H1 (cell line): ENCODE measurements at regions not wholly inside any gene's neighbourhood (a gene's known extent, or its start where the extent isn't known, plus 50 kb on each side); places are given as distances from the start of the nearest gene placed in this dataset.

Source experiments
- BCL11A ChIP-seq, 2 experiments: IDR thresholded peaks; one replicate each; pipeline ENCODE4 v1.6.1; 2011; ENCODE audit warnings: low read depth in 2 of 2, low read length in 2 of 2, mild to moderate bottlenecking in 2 of 2
- HDAC2 ChIP-seq, 2 experiments: fragments of 300-600 bp in 1 of 2; sonication (generic) in 1 of 2; IDR thresholded peaks; 2 replicates each; pipeline ENCODE4 v1.6.1; 2011 to 2012; ENCODE audit warnings: low read depth in 2 of 2, low read length in 2 of 2, mild to moderate bottlenecking in 2 of 2, moderate library complexity in 2 of 2, borderline replicate concordance in 1 of 2, inconsistent platforms in 1 of 2
- MAX ChIP-seq: IDR thresholded peaks from 2 replicates; pipeline ENCODE4 v1.6.1; 2012; ENCODE audit warnings: inconsistent platforms
- POLR2A ChIP-seq, 2 experiments: IDR thresholded peaks; 1 replicate in 1 of 2; 2 replicates in 1 of 2; pipeline ENCODE4 v1.6.1; 2011; ENCODE audit warnings: low read depth in 2 of 2, low read length in 2 of 2, mild to moderate bottlenecking in 2 of 2; ENCODE audit errors: control extremely low read depth in 1 of 2
- POLR2AphosphoS5 ChIP-seq: IDR thresholded peaks from 2 replicates; pipeline ENCODE4 v1.6.1; 2011; ENCODE audit warnings: low read depth, low read length
- RXRA ChIP-seq: IDR thresholded peaks from 2 replicates; pipeline ENCODE4 v1.6.1; 2011; ENCODE audit warnings: low read depth, mild to moderate bottlenecking, low read length, moderate library complexity; ENCODE audit not compliant: insufficient read depth
- SIN3A ChIP-seq, 2 experiments: IDR thresholded peaks in 1 of 2; conservative IDR thresholded peaks in 1 of 2; 2 replicates each; pipeline ENCODE4 v1.6.1; 2011 to 2012; ENCODE audit warnings: low read length in 2 of 2, improper control_type of control experiment in 1 of 2, low read depth in 1 of 2, mild to moderate bottlenecking in 1 of 2
- SP1 ChIP-seq: IDR thresholded peaks from 2 replicates; pipeline ENCODE4 v1.6.1; 2011; ENCODE audit warnings: low read depth, low read length
- TBP ChIP-seq: IDR thresholded peaks from 2 replicates; pipeline ENCODE4 v1.6.1; 2011; ENCODE audit warnings: low read depth, low read length, improper control_type of control experiment
- USF2 ChIP-seq: IDR thresholded peaks from 2 replicates; pipeline ENCODE4 v1.6.1; 2011; ENCODE audit warnings: low read length, improper control_type of control experiment
- YY1 ChIP-seq: IDR thresholded peaks from 2 replicates; pipeline ENCODE4 v1.6.1; 2011; ENCODE audit warnings: low read depth, mild to moderate bottlenecking, low read length
- TF ChIP-seq, protein P1 (sequence below), 3 experiments: IDR thresholded peaks; 1 replicate in 2 of 3; 2 replicates in 1 of 3; pipeline versions ENCODE4 v1.5.1 to v1.6.1; 2011; ENCODE audit warnings: low read length in 3 of 3, mild to moderate bottlenecking in 3 of 3, inconsistent platforms in 2 of 3, low read depth in 1 of 3, moderate library complexity in 1 of 3; ENCODE audit not compliant: insufficient read depth in 1 of 3; ENCODE audit errors: control extremely low read depth in 1 of 3

GRCh38 chr10:10579709-10580108 lies 438.0 kb upstream of the CELF2 start:
- TF ChIP-seq YY1, result no peak
- TF ChIP-seq USF2, result no peak
- no peak for TF ChIP-seq POLR2A (IDR thresholded peaks at IDR 0.05; ENCODE audit: control extremely low read depth in 1 of 2, low read depth in 2 of 2, low read length in 2 of 2)
- no peak for TF ChIP-seq RXRA
- TF ChIP-seq MAX, result no peak
- TF ChIP-seq, protein P1, sequence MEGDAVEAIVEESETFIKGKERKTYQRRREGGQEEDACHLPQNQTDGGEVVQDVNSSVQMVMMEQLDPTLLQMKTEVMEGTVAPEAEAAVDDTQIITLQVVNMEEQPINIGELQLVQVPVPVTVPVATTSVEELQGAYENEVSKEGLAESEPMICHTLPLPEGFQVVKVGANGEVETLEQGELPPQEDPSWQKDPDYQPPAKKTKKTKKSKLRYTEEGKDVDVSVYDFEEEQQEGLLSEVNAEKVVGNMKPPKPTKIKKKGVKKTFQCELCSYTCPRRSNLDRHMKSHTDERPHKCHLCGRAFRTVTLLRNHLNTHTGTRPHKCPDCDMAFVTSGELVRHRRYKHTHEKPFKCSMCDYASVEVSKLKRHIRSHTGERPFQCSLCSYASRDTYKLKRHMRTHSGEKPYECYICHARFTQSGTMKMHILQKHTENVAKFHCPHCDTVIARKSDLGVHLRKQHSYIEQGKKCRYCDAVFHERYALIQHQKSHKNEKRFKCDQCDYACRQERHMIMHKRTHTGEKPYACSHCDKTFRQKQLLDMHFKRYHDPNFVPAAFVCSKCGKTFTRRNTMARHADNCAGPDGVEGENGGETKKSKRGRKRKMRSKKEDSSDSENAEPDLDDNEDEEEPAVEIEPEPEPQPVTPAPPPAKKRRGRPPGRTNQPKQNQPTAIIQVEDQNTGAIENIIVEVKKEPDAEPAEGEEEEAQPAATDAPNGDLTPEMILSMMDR (IDR thresholded peaks at IDR 0.05; ENCODE audit: control extremely low read depth in 1 of 3, insufficient read depth in 1 of 3, low read depth in 1 of 3, low read length in 3 of 3), result no peak
- TF ChIP-seq BCL11A (IDR thresholded peaks at IDR 0.05; ENCODE audit: low read depth in 2 of 2, low read length in 2 of 2), result no peak
- no peak for TF ChIP-seq HDAC2 (IDR thresholded peaks at IDR 0.05; ENCODE audit: borderline replicate concordance in 1 of 2, low read depth in 2 of 2, low read length in 2 of 2)
- no peak for TF ChIP-seq SIN3A (conservative IDR thresholded peaks at IDR 0.05 in 1 of 2, IDR thresholded peaks at IDR 0.05 in 1 of 2; ENCODE audit: low read depth in 1 of 2, low read length in 2 of 2)
- no peak for TF ChIP-seq TBP
- no peak for TF ChIP-seq POLR2AphosphoS5
- no peak for TF ChIP-seq SP1
